Body of pancreas (tissue), 4 donors: ENCODE measurements at regions not wholly inside any gene's neighbourhood (a gene's known extent, or its start where the extent isn't known, plus 50 kb on each side); places are given as distances from the start of the nearest gene placed in this dataset.

ENCODE experiments used
- CTCF ChIP-seq, 7 experiments: fragments of 450-650 bp in 4 of 7; fragments of 200-600 bp in 3 of 7; sonication (generic) in 3 of 7; IDR thresholded peaks; one replicate each; pipeline ENCODE4 v1.5.1; 2016 to 2019; ENCODE audit warnings: antibody characterized with exemption in 7 of 7
- POLR2A ChIP-seq, 3 donors: fragments of 450-650 bp; IDR thresholded peaks; one replicate each; pipeline ENCODE4 v1.6.1; 2016; ENCODE audit warnings: antibody characterized with exemption in 3 of 3, mild to moderate bottlenecking in 2 of 3

- TF ChIP-seq CTCF (IDR thresholded peaks at IDR 0.05) = no peak
- TF ChIP-seq POLR2A (IDR thresholded peaks at IDR 0.05) = no peak
Measured at GRCh38 chr1:232570007-232570406, 59.9 kb downstream of the SIPA1L2 start.
